HG03558 (cell line): ENCODE measurements at regions not wholly inside any gene's neighbourhood (a gene's known extent, or its start where the extent isn't known, plus 50 kb on each side); places are given as distances from the start of the nearest gene placed in this dataset.
"Not testable (repeated sequence)": the region's sequence is repeated elsewhere in the genome, so short reads cannot be mapped to it uniquely, and the experiment has no call there.

Experiments used
- ATAC-seq: cut with Tn5 transposase; IDR thresholded peaks from one replicate; pipeline ENCODE4 v1.9.1; 2021; ENCODE audit warnings: moderate number of reproducible peaks; ENCODE audit not compliant: unreplicated experiment; ENCODE audit errors: extremely low read depth

DNA sequence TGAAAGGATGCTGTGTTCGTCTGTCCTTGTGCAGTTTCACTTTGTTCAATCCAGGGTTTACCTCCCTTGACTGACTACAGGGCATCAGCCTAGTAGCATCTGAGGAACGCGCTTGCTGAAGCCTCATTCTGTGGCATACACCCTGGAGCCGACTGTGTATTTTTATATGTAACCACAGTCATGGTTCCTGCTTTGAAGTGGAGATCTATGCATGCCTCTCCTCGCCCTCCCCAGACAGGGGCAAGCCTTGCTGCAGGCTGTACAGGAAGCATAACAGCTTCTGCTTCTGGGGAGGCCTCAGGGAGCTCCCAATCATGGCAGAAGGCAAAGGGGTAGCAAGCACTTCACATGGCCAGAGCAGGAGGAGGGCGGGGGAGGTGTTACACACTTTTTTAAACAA is 262.1 kb downstream of the BCL11B start:
- no peak for ATAC-seq

DNA sequence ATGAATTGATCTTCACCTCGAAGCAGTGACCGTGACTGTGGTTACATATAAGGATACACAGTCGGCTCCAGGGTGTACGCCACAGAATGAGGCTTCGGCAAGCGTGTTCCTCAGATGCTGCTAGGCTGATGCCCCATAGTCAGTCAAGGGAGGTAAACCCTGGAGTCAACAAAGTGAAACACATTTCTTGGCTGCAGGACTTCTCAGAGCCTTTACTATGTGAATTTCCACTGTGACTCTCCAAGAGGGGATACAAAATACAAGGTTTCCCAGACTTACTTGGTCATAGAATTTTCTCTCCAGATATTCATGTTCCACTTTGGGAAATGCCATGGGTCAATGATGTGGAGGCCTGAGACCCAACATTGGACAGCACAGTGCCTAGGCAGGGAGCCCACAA is 260.6 kb downstream of the BCL11B start:
- no peak for ATAC-seq

DNA sequence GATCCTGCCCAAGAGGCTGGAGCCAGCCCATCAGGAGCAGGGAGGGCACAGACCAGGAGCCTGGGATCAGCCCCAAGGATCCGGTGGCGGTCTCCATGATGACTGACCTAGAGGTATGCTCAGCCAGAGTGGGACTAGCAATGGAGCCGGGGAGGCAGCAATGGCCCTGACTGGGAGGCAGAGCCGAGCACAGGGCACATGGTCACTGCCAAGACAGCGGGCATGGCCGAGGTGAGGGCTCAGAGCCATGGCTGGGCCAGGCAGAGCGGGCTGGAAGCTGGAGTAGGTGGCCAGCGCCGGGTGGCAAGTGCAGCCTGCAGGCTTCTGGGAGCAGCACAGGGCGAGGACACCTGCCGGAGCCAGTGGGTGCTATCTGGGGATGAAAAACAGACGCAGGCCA is 259.3 kb downstream of the BCL11B start:
- no peak for ATAC-seq

DNA sequence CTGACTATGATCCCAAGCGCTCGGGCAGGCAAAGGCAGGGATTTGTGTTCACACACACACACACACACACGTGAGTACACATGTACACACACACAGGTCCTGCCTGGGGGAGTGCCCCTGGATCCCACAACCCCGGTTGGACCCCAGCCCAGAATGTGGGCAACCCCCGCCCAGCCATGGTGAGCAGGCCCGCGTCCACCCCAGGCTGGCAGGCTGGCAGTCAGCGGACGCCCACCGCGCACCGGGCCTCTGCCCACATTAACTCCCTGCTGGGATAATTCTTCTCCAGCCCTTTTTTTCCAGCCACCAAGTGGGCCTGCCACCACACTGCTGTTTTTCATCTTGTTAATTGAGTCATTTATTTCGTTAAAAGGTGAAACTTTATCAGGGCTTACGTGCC is 256.2 kb downstream of the BCL11B start:
- ATAC-seq = no peak

- no peak for ATAC-seq
Measured at GRCh38 chr14:99023371-99023770, 248.6 kb downstream of the BCL11B start.

- no peak for ATAC-seq
Measured at GRCh38 chr14:99024926-99025325, 247.1 kb downstream of the BCL11B start.

DNA sequence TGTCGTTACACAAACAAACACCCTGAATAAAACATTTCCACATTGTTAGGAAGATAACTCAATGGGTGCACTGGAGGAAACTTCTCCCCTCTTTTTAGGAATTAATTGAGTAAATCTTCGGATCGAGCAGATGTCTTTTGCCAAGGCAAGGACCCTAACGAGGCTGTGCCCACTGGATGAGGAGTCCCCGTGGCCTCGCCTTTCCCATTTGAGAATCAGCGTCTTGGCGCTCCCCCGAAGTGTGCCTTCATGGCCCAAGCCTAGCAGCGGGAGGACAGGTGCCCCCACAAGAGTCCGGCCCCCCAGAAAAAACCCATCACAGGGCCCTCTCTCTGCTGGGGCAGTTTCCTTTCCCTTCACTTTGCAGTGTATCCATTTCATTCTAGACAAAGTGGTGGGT is 246.6 kb downstream of the BCL11B start:
- no peak for ATAC-seq

GRCh38 chr14:99026471-99026870 is 245.5 kb downstream of the BCL11B start:
- no peak for ATAC-seq

GRCh38 chr14:99028041-99028440 is 244.0 kb downstream of the BCL11B start:
- ATAC-seq = no peak

GRCh38 chr14:99028521-99028920 is 243.5 kb downstream of the BCL11B start:
- no peak for ATAC-seq

GRCh38 chr14:99029145-99029915 is 242.7 kb downstream of the BCL11B start:
- no peak for ATAC-seq

- ATAC-seq = no peak
Measured at GRCh38 chr14:99029916-99030305, 242.1 kb downstream of the BCL11B start.

DNA sequence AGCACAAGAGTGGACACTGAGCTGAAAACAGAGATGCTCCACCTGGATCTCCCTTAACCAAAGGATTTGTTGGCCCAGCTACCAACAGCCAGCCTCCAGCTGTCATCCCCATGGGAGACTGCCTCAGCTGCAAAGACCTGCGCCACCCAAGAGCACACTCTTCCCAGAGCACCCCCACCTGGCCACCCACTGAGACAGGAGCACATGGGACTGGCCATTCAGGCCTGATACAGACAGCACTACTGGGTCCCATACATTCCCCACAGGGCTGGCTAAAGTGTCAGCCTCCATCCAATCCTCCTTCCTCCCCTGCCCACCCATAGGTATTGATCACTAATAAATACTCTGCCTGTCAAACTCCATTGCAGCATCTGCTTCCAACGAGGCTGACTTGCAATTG is 241.5 kb downstream of the BCL11B start:
- ATAC-seq = no peak

DNA sequence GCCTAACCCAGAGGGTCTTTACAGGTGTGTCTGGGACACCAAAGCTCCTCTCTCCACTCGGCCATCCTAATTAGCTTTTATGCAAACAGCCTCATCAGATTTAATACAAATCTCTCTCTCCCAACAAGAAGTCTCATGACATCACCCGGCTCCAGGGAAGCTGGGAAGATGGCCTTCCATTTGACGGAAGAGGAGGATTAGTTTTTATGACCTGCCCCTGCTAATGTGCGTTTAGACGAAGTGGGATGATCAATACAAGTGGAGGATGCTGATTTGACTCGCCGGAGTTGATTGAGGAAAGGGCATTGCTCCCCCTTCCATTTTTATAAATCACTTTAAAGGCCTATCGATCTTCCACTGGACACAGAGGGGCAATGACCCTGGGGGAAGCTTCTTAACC is 239.2 kb downstream of the BCL11B start:
- ATAC-seq = no peak

DNA sequence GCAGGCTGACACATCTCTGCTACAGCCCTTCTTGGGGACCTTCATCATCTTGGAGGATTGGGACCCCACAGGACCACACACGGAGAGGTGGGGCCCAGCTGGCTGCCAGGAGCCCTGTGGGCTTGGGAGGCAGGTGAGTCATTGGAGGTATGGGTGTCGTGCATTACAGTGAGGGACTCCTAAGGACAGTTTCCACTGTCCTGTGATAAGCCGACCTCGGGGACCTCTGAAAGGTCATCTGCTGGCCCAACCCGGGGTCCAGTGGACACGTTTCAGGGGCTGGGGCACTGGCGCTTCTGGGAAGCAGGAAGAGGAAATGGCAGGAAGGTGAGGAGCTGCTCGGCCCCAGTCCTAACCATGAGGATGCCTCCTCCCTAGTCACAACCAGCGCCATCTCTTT is 238.0 kb downstream of the BCL11B start:
- no peak for ATAC-seq

GRCh38 chr14:99034711-99035171 is 237.3 kb downstream of the BCL11B start:
- no peak for ATAC-seq

DNA sequence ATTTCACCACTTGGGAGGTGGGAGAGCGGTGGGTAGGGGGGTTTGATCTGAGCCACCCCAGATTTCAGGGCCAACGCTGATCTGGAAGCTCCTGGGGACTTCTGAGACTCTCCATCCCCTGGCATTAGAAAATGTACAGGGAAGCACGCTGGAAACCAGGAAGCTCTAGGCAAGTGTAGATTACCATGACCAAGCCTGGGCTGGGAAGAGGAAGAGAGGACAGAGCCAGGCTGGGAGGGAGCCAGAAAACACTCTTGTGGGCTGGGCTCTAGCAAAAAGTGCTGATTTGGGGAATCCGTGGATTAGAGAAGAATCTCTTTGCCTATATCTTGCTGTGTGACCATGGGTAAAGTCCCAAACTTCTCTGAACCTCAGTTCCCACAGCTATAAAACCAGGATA is 236.7 kb downstream of the BCL11B start:
- ATAC-seq = no peak

DNA sequence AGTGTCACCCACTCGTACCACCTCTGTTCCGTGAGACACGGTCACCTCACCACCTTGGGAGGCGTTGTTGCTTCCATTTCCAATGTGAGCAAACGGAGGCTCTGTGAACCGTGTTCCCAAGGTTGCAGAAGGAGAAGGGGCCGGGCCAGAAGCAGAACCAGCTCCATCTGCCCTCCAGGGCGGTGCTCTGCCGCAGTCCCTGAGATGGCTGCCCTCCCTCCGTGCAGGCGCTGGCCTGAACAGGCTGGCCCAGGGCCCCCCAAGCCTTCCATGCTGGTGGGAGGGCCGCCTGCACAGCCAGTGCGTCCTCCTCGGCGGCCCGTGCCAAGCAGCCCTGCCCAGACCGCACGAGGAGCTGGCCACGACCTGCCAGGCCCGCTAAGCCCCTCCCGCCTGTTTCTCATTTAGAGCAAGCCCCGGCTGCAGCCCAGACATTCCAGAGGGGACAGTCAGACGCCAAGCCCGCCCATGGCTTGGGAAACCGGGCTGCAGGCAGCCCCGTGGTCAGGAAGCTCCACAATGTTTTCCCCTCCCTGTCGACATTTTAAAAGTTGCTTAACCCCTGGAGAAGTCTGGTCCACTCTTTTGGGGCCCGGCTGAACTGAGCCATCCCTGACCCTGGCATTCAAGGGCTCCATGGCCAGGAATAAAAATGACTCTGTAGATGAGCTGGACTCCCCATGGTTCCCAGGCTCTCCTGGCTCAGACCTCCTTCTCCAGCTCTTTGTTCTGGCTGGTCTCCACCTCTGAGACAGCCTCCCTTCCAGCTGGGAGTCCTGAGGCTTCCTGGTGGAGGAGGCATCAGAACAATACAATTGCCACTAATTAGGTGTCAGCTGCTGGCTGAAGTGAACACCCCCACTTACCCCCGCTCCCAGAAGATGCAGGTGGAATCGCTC is 236.0 kb downstream of the BCL11B start:
- no peak for ATAC-seq

DNA sequence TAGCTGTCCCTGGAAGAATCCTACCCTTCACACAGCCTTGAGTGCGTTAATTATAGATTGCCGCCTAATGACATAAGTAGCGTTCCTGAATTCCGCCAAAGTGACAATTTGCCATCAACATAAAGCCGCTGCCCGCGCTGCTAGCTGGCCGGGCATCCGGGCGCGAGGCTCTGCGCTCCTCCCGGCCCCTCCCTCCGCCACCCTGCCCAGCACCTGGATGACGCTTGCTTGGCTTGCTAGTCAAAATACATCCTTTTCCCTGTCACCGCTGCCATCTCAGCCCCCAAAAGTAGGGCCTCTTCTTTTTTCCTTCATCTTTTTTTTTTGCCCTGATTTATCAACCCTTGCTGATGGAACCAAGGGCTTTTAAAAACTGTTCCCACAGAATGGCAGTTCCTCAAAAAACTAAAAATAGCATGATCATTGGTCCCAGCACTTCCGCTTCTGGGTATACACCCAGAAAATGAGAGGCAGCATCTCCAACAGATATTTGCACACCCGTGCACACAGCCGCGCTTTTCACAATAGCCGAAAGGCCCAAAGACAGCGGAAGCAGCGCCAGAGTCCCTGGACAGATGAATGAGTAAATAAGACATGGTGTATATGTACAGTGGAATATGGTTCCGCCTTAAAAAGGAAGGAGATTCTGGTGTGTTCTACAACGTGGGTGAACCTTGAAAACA is 235.2 kb downstream of the BCL11B start:
- ATAC-seq = no peak

DNA sequence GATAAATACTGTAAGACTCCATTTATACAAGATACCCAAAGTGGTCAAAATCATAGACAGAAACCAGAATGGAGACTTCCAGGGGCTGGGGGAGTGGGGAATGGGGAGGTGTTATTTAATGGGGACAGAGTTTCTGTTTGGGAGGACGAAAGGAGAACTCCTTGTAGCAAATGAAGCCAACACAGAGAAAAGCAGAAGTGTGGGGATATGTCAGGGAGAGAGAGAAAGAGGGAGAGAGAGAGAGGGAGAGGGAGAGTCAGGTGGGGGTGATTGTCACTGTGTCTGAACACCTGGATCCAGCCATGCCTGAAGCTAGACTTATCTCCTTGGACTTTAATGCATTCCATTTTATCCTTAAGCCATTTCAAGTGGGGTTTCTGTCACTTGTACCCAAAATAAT is 234.7 kb downstream of the BCL11B start:
- not testable (repeated sequence) for ATAC-seq
